ENCODE measurements at regions not wholly inside any gene's neighbourhood (a gene's known extent, or its start where the extent isn't known, plus 50 kb on each side); places are given as distances from the start of the nearest gene placed in this dataset.

DNA sequence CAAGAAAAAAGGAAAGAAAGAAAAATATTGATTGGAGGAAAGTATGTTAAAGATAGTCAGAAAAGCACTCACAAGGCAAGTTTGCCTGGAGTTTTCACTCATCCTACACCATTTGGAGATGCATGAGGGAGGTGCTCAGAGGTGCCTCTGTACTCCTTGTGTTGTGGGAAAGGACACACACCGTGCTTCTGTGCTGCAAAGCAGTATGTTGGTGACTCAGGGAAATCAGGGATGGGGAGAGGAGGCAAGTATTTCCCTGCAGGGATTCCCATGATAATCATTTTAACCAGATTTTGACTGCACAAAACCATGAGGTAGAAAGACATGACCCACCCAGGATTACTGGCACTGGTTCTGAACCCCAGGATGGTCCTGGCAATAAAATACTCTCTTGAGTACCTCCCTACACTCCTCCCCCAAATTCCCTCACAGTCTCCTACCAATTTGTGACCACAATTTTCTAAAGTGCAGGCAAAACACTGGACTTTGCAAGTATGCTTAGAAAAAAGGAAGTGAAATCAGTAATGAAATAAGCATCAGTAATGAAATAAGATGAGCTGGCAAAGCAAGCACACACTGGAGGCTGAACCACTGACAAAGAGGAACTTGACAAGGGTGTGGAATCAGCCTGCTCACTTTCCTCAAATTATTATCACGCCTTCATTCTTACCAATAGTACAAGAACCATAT, 155.5 kb upstream of the ACVR2A start:
- Histone ChIP-seq H3K36me3 (no peaks in the 10 kb centered on the region), H3K4me3 (no peak overlapping the region), H3K9me3 (ENCODE audit: low read depth) (no peaks in the 10 kb centered on the region), H3K27ac (no peak overlapping the region), H3K4me1 (ENCODE audit: low read depth) (peaks cover 6% of the 10 kb centered on the region), H3K27me3 (peaks cover 4% of the 10 kb centered on the region)
- DNase-seq (ENCODE audit: low read depth in 1 of 2, low spot score in 1 of 2): no peak
- TF ChIP-seq CTCF (IDR thresholded peaks at IDR 0.05; ENCODE audit: low read depth, low read length): no peak

DNA sequence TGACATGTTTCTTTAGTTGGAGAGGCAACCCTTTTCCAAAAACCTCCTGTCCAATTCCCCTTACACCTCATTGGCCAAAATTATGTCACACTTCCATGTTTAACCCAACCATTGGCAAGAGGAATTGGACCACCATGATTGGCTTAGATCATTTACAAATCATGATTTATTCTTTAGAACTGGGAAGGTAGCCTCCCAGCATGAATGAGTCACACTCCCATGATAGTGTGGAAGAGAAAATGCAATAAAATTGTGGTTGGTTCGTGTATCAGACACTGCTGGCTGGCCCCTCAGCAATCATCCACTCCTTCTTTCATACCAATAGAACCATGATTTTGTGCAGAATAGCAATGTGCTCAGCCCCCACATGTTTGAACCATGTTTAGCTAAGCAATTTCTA, 156.6 kb upstream of the ACVR2A start:
- Histone ChIP-seq H3K36me3 (no peaks in the 10 kb centered on the region), H3K4me3 (no peak overlapping the region), H3K27me3 (peaks cover 4% of the 10 kb centered on the region), H3K4me1 (ENCODE audit: low read depth) (peaks cover 5% of the 10 kb centered on the region), H3K27ac (no peak overlapping the region), H3K9me3 (ENCODE audit: low read depth) (no peaks in the 10 kb centered on the region)
- DNase-seq (ENCODE audit: low read depth in 1 of 2, low spot score in 1 of 2): no peak
- TF ChIP-seq CTCF (IDR thresholded peaks at IDR 0.05; ENCODE audit: low read depth, low read length): no peak

DNA sequence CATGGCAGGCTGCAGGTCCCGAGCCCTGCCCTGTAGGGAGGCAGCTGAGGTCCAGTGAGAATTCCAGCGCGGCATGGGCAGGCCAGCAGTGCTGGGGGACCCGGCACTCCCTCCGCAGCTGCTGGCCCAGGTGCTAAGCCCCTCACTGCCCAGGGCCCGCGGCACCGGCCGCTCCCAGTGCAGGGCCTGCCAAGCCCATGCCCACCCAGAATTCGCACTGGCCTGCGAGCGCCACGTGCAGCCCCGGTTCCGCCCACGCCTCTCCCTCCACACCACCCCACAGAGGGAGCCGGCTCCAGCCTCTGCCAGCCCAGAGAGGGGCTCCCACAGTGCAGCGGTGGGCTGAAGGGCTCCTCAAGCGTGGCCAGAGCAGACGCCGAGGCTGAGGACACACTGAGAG, 158.5 kb upstream of the ACVR2A start:
- TF ChIP-seq CTCF (IDR thresholded peaks at IDR 0.05; ENCODE audit: low read depth, low read length): no peak
- Histone ChIP-seq H3K4me1 (ENCODE audit: low read depth) (no peaks in the 10 kb centered on the region), H3K4me3 (no peak overlapping the region)

DNA sequence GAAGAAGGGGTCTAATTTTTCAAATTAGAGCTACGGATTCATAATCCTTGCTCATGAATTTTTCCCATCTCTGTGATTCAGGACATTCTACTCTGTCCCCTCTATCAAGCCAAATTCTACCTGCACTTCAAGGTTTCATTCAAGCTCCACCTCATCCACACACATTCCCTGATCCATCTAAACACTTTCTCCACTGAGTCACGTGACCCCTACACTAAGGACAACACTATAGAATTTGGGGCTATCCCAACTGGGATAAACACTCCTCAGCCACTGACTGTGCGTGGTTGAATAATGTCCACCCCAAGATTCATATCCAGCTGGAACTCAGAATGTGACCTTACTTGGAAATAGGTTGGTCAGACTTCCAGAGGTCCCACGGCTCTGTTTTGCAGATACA, 159.9 kb upstream of the ACVR2A start:
- no peaks in the 10 kb centered on the region for H3K9me3 ChIP-seq (ENCODE audit: low read depth)
- no peak overlapping the region for H3K27ac ChIP-seq
- no peaks in the 10 kb centered on the region for H3K27me3 ChIP-seq
- no peaks in the 10 kb centered on the region for H3K4me1 ChIP-seq (ENCODE audit: low read depth)
- TF ChIP-seq CTCF (IDR thresholded peaks at IDR 0.05; ENCODE audit: low read depth, low read length): no peak
- H3K36me3 ChIP-seq: no peaks in the 10 kb centered on the region
- H3K4me3 ChIP-seq: no peak overlapping the region
- DNase-seq (ENCODE audit: low read depth in 1 of 2, low spot score in 1 of 2): no peak

More for the DNA sequence above, 158.5 kb upstream of the ACVR2A start:
- Histone ChIP-seq H3K9me3 (ENCODE audit: low read depth) (no peaks in the 10 kb centered on the region), H3K27me3 (peaks cover 4% of the 10 kb centered on the region), H3K36me3 (no peaks in the 10 kb centered on the region), H3K27ac (no peak overlapping the region)
- no peak for DNase-seq (ENCODE audit: low read depth in 1 of 2, low spot score in 1 of 2)

DNA sequence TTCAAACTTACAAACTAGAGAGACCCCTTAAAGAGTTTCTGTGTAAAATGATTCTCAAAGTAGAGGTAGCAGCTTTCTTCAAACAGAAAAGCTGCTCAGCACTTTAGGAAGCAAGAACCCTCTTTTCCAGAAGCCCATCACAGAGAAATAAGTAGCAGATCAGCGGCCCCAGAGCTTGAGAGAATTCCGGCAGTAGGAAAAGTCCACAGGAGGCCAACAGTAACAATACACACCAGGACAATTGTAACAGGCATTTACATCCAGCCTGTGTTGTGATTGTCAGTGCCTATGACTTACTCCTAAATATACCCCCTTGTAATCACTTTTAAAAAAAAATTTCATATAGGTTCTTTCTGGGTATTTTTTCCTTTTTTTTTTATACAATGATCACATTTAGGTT, 161.4 kb upstream of the ACVR2A start:
- Histone ChIP-seq H3K9me3 (ENCODE audit: low read depth) (no peaks in the 10 kb centered on the region), H3K4me3 (no peak overlapping the region), H3K4me1 (ENCODE audit: low read depth) (no peaks in the 10 kb centered on the region), H3K36me3 (no peaks in the 10 kb centered on the region), H3K27ac (no peak overlapping the region), H3K27me3 (no peaks in the 10 kb centered on the region)
- no peak for TF ChIP-seq CTCF (IDR thresholded peaks at IDR 0.05; ENCODE audit: low read depth, low read length)
- DNase-seq (ENCODE audit: low read depth in 1 of 2, low spot score in 1 of 2): no peak
